K562 (cell line): ENCODE measurements at regions not wholly inside any gene's neighbourhood (a gene's known extent, or its start where the extent isn't known, plus 50 kb on each side); places are given as distances from the start of the nearest gene placed in this dataset.

ENCODE experiments used
- KDM2B ChIP-seq: fragments of 250-450 bp; sonication (Bioruptor Pico); IDR thresholded peaks from 2 replicates; pipeline ENCODE4 v1.8.0; 2021; ENCODE audit warnings: mild to moderate bottlenecking, moderate library complexity
- POLR2AphosphoS5 ChIP-seq: IDR thresholded peaks from 2 replicates; pipeline ENCODE4 v1.6.1; 2011; ENCODE audit warnings: mild to moderate bottlenecking, low read depth, low read length, moderate library complexity; ENCODE audit not compliant: control insufficient read depth, insufficient read depth
- RAD21 ChIP-seq, 2 experiments: fragments of 250-450 bp in 1 of 2; fragments of 450-650 bp in 1 of 2; sonication (Bioruptor Pico) in 1 of 2; formaldehyde crosslinking in 1 of 2; IDR thresholded peaks in 1 of 2; conservative IDR thresholded peaks in 1 of 2; 2 replicates each; pipeline versions ENCODE4 v1.4.0 to v1.8.0; 2020 to 2022; ENCODE audit warnings: mild to moderate bottlenecking in 2 of 2, moderate library complexity in 1 of 2
- RFX5 ChIP-seq: IDR thresholded peaks from 2 replicates; pipeline ENCODE4 v1.6.1; 2011; ENCODE audit warnings: low read depth, mild to moderate bottlenecking, improper control_type of control experiment, low read length
- SPI1 ChIP-seq: IDR thresholded peaks from 2 replicates; pipeline ENCODE4 v1.6.1; 2011; ENCODE audit warnings: low read depth, low read length, control low read depth, borderline replicate concordance
- STAT5B ChIP-seq: fragments of 250-450 bp; sonication (Bioruptor Pico); IDR thresholded peaks from 2 replicates; pipeline ENCODE4 v1.8.0; 2021; ENCODE audit warnings: mild to moderate bottlenecking, inconsistent platforms
- TOE1 ChIP-seq, 2 experiments: fragments of 450-650 bp in 1 of 2; sonication (generic) in 1 of 2; formaldehyde crosslinking in 1 of 2; IDR thresholded peaks; 2 replicates each; pipeline versions ENCODE4 v1.7.1 to v1.8.0; 2016 to 2022; ENCODE audit warnings: borderline replicate concordance in 2 of 2, mild to moderate bottlenecking in 2 of 2, antibody characterized with exemption in 1 of 2, inconsistent platforms in 1 of 2, low read depth in 1 of 2, missing genetic modification reagents in 1 of 2, moderate library complexity in 1 of 2
- ZNF24 ChIP-seq: fragments of 450-650 bp; IDR thresholded peaks from 2 replicates; pipeline ENCODE4 v1.6.1; 2016
- ZNF311 ChIP-seq: fragments of 250-450 bp; sonication (Bioruptor Pico); IDR thresholded peaks from 2 replicates; pipeline ENCODE4 v1.4.0; 2020; ENCODE audit warnings: mild to moderate bottlenecking, moderate library complexity
- ZNF584 ChIP-seq: fragments of 200-800 bp; sonication (Bioruptor generic); IDR thresholded peaks from 2 replicates; pipeline ENCODE4 v1.6.1; 2016; ENCODE audit warnings: low read depth, mild to moderate bottlenecking, missing genetic modification characterization, missing compliant biosample characterization
- TF ChIP-seq, protein P1 (sequence below): fragments of 250-450 bp; sonication (Bioruptor Pico); IDR thresholded peaks from 2 replicates; pipeline ENCODE4 v1.8.0; 2021; ENCODE audit warnings: mild to moderate bottlenecking, moderate library complexity
- TF ChIP-seq, protein P2 (sequence below): fragments of 450-650 bp; formaldehyde crosslinking; IDR thresholded peaks from 2 replicates; pipeline ENCODE4 v1.4.0; 2022; ENCODE audit warnings: mild to moderate bottlenecking, moderate library complexity

DNA sequence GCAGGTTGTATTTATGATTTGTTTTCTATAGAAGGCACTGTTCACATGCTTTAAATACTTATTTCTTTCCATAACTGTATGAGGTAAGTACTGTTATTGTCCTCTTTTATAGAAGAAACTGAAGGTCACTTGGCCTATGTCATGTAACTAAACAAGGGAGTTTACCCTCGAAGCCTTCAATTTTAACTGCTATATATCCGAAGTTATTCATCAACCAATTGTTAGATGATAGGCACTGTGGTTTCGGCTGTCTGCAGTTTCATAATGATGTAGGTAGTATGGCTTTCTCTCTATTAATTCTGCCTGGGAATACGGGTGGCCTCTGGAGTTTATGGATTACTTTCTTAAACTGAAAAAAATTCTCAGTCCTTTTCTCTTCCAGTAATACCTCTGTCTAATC is 413.3 kb upstream of the ADGRL2 start:
- TF ChIP-seq ZNF311 (CRISPR knock-in tag) = no peak
- TF ChIP-seq, protein P1, sequence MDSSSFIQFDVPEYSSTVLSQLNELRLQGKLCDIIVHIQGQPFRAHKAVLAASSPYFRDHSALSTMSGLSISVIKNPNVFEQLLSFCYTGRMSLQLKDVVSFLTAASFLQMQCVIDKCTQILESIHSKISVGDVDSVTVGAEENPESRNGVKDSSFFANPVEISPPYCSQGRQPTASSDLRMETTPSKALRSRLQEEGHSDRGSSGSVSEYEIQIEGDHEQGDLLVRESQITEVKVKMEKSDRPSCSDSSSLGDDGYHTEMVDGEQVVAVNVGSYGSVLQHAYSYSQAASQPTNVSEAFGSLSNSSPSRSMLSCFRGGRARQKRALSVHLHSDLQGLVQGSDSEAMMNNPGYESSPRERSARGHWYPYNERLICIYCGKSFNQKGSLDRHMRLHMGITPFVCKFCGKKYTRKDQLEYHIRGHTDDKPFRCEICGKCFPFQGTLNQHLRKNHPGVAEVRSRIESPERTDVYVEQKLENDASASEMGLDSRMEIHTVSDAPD (CRISPR knock-in tag) = no peak
- no peak for TF ChIP-seq ZNF584 (CRISPR knock-in tag)
- TF ChIP-seq STAT5B = no peak
- no peak for TF ChIP-seq RFX5
- TF ChIP-seq, protein P2, sequence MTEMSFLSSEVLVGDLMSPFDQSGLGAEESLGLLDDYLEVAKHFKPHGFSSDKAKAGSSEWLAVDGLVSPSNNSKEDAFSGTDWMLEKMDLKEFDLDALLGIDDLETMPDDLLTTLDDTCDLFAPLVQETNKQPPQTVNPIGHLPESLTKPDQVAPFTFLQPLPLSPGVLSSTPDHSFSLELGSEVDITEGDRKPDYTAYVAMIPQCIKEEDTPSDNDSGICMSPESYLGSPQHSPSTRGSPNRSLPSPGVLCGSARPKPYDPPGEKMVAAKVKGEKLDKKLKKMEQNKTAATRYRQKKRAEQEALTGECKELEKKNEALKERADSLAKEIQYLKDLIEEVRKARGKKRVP (CRISPR knock-in tag) = no peak
- no peak for TF ChIP-seq KDM2B (CRISPR knock-in tag)
- TF ChIP-seq RAD21 (CRISPR knock-in tag; conservative IDR thresholded peaks at IDR 0.05 in 1 of 2, IDR thresholded peaks at IDR 0.05 in 1 of 2) = no peak
- no peak for TF ChIP-seq TOE1 (IDR thresholded peaks at IDR 0.05; ENCODE audit: borderline replicate concordance)
- TF ChIP-seq TOE1 (CRISPR knock-in tag; IDR thresholded peaks at IDR 0.05; ENCODE audit: borderline replicate concordance, low read depth) = no peak
- no peak for TF ChIP-seq ZNF24
- TF ChIP-seq SPI1 = no peak
- TF ChIP-seq POLR2AphosphoS5 = no peak
